ENCODE measurements at regions not wholly inside any gene's neighbourhood (a gene's known extent, or its start where the extent isn't known, plus 50 kb on each side); places are given as distances from the start of the nearest gene placed in this dataset.

- Histone ChIP-seq H3K27ac (ENCODE audit: low read length) (no peak overlapping the region), H3K36me3 (ENCODE audit: control insufficient read depth, insufficient read depth, low read length) (no peaks in the 10 kb centered on the region), H3K9me3 (ENCODE audit: control insufficient read depth, insufficient read depth, low read length) (peaks cover 7% of the 10 kb centered on the region), H3K4me3 (ENCODE audit: low read length) (no peak overlapping the region), H3K27me3 (ENCODE audit: control insufficient read depth, insufficient read depth, low read length) (no peaks in the 10 kb centered on the region), H3K4me1 (ENCODE audit: control insufficient read depth, insufficient read depth, low read length) (no peaks in the 10 kb centered on the region)
- TF ChIP-seq, protein P1, sequence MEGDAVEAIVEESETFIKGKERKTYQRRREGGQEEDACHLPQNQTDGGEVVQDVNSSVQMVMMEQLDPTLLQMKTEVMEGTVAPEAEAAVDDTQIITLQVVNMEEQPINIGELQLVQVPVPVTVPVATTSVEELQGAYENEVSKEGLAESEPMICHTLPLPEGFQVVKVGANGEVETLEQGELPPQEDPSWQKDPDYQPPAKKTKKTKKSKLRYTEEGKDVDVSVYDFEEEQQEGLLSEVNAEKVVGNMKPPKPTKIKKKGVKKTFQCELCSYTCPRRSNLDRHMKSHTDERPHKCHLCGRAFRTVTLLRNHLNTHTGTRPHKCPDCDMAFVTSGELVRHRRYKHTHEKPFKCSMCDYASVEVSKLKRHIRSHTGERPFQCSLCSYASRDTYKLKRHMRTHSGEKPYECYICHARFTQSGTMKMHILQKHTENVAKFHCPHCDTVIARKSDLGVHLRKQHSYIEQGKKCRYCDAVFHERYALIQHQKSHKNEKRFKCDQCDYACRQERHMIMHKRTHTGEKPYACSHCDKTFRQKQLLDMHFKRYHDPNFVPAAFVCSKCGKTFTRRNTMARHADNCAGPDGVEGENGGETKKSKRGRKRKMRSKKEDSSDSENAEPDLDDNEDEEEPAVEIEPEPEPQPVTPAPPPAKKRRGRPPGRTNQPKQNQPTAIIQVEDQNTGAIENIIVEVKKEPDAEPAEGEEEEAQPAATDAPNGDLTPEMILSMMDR (IDR thresholded peaks at IDR 0.05): no peak
- intact Hi-C loops (cut with micrococcal nuclease): no loop called here
- WGBS (ENCODE audit: insufficient coverage): 23% methylated on average over 10 of the region's 10 CpGs
- H3K4me1 Mint-ChIP-seq: peaks cover 0 to 12% of the 10 kb centered on the region in 2 donors
- peaks cover 9 to 13% of the 10 kb centered on the region in 2 donors for H3K27me3 Mint-ChIP-seq (ENCODE audit: low read depth in 2 of 2)
- no peak overlapping the region for H3K27ac Mint-ChIP-seq
- DNase-seq: no peak
- H3K4me3 Mint-ChIP-seq: no peak overlapping the region
- H3K36me3 Mint-ChIP-seq: no peaks in the 10 kb centered on the region
- no peak for ATAC-seq
- peaks cover 0 to 3% of the 10 kb centered on the region in 2 donors for H3K9me3 Mint-ChIP-seq
These were observed 132.0 kb upstream of the HDAC4 start for GRCh38 chr2:239532859-239533258.

- Histone ChIP-seq H3K9me3 (ENCODE audit: control insufficient read depth, insufficient read depth, low read length) (peaks cover 7% of the 10 kb centered on the region), H3K4me3 (ENCODE audit: low read length) (no peak overlapping the region), H3K27ac (ENCODE audit: low read length) (no peak overlapping the region), H3K4me1 (ENCODE audit: control insufficient read depth, insufficient read depth, low read length) (no peaks in the 10 kb centered on the region), H3K36me3 (ENCODE audit: control insufficient read depth, insufficient read depth, low read length) (no peaks in the 10 kb centered on the region), H3K27me3 (ENCODE audit: control insufficient read depth, insufficient read depth, low read length) (no peaks in the 10 kb centered on the region)
- DNase-seq (no peak), ATAC-seq (no peak)
- intact Hi-C loops (cut with micrococcal nuclease): no loop called here
- Mint-ChIP-seq H3K4me3 (no peak overlapping the region), H3K9me3 (peaks cover 0 to 3% of the 10 kb centered on the region in 2 donors), H3K4me1 (peaks cover 0 to 12% of the 10 kb centered on the region in 2 donors), H3K27me3 (ENCODE audit: low read depth in 2 of 2) (peaks cover 8 to 13% of the 10 kb centered on the region in 2 donors), H3K36me3 (no peaks in the 10 kb centered on the region), H3K27ac (no peak overlapping the region)
- WGBS (ENCODE audit: insufficient coverage): 97% methylated on average over 19 of the region's 19 CpGs
- TF ChIP-seq, protein P1 (IDR thresholded peaks at IDR 0.05): no peak
These were observed 131.4 kb upstream of the HDAC4 start for GRCh38 chr2:239532250-239532649.

DNA sequence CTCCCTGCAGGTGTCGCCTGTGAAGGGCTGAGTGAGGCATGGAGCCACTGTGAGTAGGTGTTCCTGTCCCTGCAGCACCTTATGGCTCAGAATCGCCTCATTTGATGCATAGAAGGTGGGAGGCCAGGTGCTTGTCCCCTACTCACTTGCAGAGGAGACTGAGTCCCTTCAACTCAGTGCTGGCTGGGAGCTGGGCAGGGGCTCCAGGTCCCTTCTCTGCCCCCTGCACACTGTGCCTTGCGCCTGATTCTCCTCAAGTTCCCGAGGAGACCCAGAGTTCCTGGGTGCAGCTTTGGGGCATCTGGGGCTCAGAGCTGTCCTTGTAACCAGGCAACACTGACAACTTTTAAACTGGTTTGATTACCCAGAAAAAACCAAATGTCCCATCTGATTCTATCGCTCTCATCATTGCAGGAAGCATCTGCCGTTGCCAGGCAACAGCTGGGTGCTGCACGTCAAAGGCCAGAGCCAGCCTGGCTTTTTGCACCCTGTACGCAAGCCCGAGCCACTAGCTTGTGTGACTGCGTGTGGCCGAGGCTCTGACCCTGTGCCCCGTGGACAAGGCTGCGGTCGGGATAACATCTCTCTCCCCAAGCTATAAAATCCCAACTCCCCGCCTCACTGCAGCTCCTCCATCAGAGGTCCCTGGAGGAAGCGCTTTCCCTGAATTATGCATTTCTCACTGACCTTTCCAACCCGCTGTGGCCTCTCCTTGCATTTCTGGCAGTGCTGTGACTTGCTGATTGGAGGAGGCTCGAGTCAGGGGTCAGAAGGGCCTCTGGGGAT, 130.8 kb upstream of the HDAC4 start:
- H3K27me3 Mint-ChIP-seq (ENCODE audit: low read depth in 2 of 2): peaks cover 8 to 13% of the 10 kb centered on the region in 2 donors
- H3K4me3 Mint-ChIP-seq: no peak overlapping the region
- H3K36me3 Mint-ChIP-seq: no peaks in the 10 kb centered on the region
- Histone ChIP-seq H3K27ac (ENCODE audit: low read length) (no peak overlapping the region), H3K27me3 (ENCODE audit: control insufficient read depth, insufficient read depth, low read length) (no peaks in the 10 kb centered on the region), H3K9me3 (ENCODE audit: control insufficient read depth, insufficient read depth, low read length) (peaks cover 7% of the 10 kb centered on the region), H3K36me3 (ENCODE audit: control insufficient read depth, insufficient read depth, low read length) (no peaks in the 10 kb centered on the region), H3K4me1 (ENCODE audit: control insufficient read depth, insufficient read depth, low read length) (no peaks in the 10 kb centered on the region), H3K4me3 (ENCODE audit: low read length) (no peak overlapping the region)
- peaks cover 0 to 12% of the 10 kb centered on the region in 2 donors for H3K4me1 Mint-ChIP-seq
- intact Hi-C loops (cut with micrococcal nuclease): no loop called here
- DNase-seq: no peak
- peaks cover 0 to 3% of the 10 kb centered on the region in 2 donors for H3K9me3 Mint-ChIP-seq
- 89% methylated on average over 18 of the region's 18 CpGs for WGBS (ENCODE audit: insufficient coverage)
- H3K27ac Mint-ChIP-seq: no peak overlapping the region
- TF ChIP-seq, protein P1 (IDR thresholded peaks at IDR 0.05): no peak
- no peak for ATAC-seq
